GM12892 (cell line): ENCODE measurements at regions not wholly inside any gene's neighbourhood (a gene's known extent, or its start where the extent isn't known, plus 50 kb on each side); places are given as distances from the start of the nearest gene placed in this dataset.

Source experiments
- POLR2AphosphoS5 ChIP-seq: IDR thresholded peaks from 2 replicates; pipeline ENCODE4 v1.6.1; 2011; ENCODE audit warnings: low read depth, low read length, control low read depth
- TAF1 ChIP-seq: IDR thresholded peaks from 2 replicates; pipeline ENCODE4 v1.6.1; 2011; ENCODE audit warnings: low read depth, mild to moderate bottlenecking, control low read depth, low read length, borderline replicate concordance

GRCh38 chr1:199931666-199932377, 95.7 kb upstream of the NR5A2 start:
- no peak for TF ChIP-seq POLR2AphosphoS5
- no peak for TF ChIP-seq TAF1
